ENCODE measurements at regions not wholly inside any gene's neighbourhood (a gene's known extent, or its start where the extent isn't known, plus 50 kb on each side); places are given as distances from the start of the nearest gene placed in this dataset.

- no peak for TF ChIP-seq POLR2A (IDR thresholded peaks at IDR 0.05)
- no peak for TF ChIP-seq CTCF (IDR thresholded peaks at IDR 0.05)
Measured at GRCh38 chr18:56202678-56203077, 435.7 kb downstream of the TXNL1 start.
